ENCODE measurements at regions not wholly inside any gene's neighbourhood (a gene's known extent, or its start where the extent isn't known, plus 50 kb on each side); places are given as distances from the start of the nearest gene placed in this dataset.

GRCh38 chr10:4569151-4569550 is 256.9 kb upstream of the AKR1E2 start:
- no peak for DNase-seq

GRCh38 chr10:4568731-4569130 is 257.3 kb upstream of the AKR1E2 start:
- DNase-seq: no peak

DNA sequence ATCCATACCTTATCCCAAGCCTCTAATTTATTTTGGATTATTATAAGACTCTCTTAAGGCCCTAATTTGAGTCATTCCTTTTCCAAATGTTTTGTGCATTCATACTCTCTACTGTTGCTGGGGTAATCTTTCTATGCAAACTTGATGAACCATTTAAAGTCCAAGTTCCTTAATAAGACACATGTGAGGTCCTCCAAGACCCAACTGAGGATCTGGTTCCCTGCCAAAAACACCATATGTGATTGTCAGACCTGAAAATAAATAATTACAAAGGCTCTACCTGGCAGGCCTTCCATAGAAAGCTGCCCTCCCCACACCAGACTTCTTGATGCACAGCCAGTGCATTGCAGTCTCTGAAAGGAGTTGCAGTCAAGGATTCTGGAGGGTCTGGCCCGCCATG is 257.9 kb upstream of the AKR1E2 start:
- no peak for DNase-seq

GRCh38 chr10:4567637-4568036 is 258.4 kb upstream of the AKR1E2 start:
- no peak for DNase-seq

- DNase-seq: no peak
These were observed 260.0 kb upstream of the AKR1E2 start for GRCh38 chr10:4566011-4566410.

- DNase-seq: no peak
These were observed 264.7 kb upstream of the AKR1E2 start for GRCh38 chr10:4561296-4561695.

GRCh38 chr10:4557469-4557868 is 268.5 kb upstream of the AKR1E2 start:
- no peak for DNase-seq

DNA sequence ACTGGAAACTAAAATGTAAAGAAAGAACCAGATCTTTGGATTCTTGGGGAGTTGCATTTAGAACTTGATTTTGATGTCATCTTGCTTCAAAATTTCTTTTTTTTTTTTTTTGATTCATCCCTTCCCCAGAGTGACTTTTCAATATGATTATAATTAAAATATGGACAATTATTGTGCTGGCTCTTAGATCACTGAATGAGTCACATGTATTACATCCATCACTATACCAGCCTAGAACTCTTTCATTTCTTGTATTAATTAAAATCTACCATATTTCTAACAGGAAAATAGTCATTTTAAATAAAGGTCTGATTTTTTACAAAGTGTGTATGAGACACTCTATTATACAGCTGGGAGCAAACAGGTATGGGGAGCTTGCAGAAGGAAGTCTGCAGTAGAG is 269.5 kb upstream of the AKR1E2 start:
- no peak for DNase-seq

- DNase-seq: no peak
These were observed 270.1 kb upstream of the AKR1E2 start for GRCh38 chr10:4555920-4556319.

GRCh38 chr10:4549139-4549653 is 276.8 kb upstream of the AKR1E2 start:
- DNase-seq: no peak

DNA sequence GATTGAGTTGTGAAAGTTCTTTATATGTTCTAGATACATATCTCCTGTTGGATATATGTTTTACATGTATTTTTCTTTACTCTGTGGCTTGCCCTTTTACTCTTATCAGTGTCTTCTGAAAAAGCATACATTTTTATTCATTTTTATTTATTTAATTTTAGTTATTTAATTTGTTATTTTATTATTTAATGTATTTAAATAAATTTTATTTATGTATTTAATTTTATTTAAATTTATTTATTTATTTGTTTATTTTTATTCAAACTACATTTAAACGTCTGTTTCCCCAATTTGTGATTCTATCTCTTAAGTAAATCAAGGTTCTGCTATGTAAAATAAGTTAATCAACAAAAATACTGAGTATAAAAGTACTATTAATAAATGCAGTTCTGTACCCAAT is 279.1 kb upstream of the AKR1E2 start:
- no peak for DNase-seq

DNA sequence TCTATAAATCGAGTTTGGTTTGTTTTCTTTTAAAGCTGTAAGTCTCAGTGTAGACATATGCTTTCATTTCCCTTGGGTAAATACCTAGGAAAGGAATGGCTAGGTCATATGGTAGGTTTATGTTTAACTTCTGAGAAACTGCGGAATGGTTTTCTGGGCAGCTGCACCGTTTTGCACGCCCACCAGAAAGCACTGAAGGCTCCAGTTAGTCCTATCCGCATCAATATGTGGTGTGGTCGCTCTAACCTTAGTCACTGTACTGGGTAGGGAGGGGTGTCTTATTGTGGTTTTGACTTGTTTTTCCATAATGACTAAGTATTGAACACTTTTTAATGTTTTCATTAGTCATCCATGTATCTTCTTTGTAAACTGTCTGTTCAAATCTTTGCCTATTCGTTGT is 279.5 kb upstream of the AKR1E2 start:
- no peak for DNase-seq

DNA sequence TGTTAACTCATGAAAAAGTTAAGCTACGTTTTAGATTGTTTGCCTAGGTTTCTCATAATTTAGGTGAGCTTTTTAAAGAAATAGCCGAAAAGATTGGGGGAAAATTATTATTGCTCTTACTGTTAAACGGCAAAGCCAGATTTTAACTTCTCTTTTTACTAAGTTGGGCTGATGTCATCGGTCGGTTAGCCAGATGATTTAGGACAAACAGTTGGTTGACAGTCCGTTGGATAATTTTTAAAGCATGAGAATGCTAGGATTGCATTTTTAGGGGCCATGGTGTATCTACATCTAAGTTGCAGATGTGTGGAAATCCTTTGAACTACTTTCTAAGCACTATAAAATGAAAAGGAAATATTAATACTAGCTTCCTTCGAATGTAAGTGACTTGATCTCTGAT is 280.9 kb upstream of the AKR1E2 start:
- no peak for DNase-seq

- no peak for DNase-seq
These were observed 282.0 kb upstream of the AKR1E2 start for GRCh38 chr10:4543938-4544533.

DNA sequence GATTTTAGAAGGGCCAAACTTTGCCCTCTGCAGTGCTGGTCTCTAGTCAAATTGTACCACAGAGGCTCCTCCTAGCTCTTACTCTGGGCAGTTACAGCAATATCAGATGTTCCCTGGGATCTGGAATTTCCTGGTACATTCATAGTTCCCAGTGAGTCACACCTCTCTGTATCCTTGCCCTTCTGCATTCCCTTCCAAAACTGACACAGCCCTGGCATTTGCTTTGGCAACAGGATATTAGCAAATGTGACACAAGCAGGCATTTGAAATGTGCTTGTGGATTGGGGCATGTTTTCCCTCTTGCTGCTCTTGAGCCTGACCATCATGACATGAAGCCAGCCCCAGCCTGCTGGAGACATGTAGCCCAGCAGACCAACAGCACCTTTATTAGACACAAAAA is 284.7 kb upstream of the AKR1E2 start:
- DNase-seq: no peak

- no peak for DNase-seq
These were observed 288.0 kb upstream of the AKR1E2 start for GRCh38 chr10:4538016-4538415.

- DNase-seq: no peak
These were observed 290.5 kb upstream of the AKR1E2 start for GRCh38 chr10:4535521-4535920.

DNA sequence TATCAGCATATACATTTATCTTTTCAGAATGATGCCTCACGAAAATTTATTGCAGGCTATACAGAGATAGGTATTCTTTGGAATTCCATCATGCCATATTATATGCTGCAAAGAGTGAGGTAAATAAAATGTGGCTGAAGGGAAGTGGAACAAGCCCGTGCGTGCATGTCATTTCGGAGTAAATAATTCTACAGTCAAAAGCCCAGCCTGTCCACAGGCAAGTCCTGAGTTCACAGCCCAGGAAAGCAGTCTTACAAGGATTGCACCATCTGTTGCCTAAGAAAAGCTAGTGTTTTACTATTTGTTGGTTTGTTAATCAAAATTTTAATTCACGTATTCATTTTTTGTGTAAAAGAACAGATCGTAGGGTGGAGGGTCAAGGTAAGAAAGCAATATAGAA is 292.4 kb upstream of the AKR1E2 start:
- no peak for DNase-seq

- DNase-seq: no peak
These were observed 293.0 kb upstream of the AKR1E2 start for GRCh38 chr10:4532976-4533375.

- DNase-seq: no peak
These were observed 293.5 kb upstream of the AKR1E2 start for GRCh38 chr10:4532467-4532866.

DNA sequence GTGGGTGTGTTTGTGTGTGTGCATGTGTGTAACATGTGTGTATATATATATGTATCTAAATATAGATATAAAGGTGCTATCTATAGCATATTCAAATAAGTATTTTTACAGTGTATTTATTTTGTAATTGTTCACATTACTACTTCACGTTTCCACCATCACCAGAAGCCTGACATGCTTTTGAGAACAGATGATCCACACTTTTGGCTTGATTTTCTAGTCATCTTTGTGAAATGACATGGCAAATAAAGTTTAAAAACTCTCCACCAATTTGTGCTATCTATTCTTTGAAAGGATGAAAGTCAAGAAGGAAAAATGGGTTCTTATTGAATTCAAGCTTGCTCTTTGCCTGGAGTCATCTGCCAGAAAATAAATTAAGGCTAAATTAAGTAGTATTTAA is 294.0 kb upstream of the AKR1E2 start:
- no peak for DNase-seq

DNA sequence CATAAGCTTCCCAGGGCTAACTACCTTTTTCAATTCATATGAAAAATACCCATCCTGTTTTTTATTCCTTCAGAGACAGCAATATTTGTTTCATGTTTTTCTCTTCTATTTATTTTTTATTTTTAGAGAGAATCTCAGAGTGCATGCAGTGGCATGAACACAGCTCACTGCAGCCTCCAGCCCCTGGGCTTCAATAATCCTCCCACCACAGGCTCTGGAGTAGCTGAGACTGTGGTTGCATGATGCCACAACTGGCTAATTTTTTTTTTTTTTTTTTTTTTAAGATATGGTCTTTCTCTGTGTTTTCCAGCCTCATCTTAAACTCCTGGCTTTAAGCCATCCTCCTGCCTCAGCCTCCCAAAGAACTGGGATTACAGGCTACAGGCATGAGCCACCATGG is 296.7 kb upstream of the AKR1E2 start:
- DNase-seq: no peak

- no peak for DNase-seq
These were observed 298.6 kb upstream of the AKR1E2 start for GRCh38 chr10:4527281-4527970.

DNA sequence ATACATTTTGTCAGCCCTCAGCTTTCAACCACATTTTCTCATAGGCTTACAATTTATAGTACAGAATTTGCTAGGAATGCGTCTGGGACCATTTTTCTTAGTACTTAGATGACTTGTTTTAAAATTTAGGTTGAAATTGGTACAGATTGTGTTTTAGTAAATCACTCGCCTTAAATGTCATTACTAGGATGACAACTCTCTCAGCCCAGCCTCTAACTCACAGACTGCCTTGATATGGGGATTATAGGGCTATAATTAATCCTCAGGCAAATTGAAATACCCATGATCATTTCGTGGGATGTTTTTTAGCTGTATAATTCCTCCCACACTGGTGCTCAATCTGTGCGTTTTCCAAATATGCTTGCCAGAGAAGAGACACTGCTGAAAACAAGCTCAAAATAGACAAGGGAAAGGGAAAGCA is 299.7 kb upstream of the AKR1E2 start:
- no peak for DNase-seq

- DNase-seq: no peak
These were observed 300.9 kb upstream of the AKR1E2 start for GRCh38 chr10:4525103-4525502.

All from SIG-M5 (cell line).